GM18907 (cell line): ENCODE measurements at regions not wholly inside any gene's neighbourhood (a gene's known extent, or its start where the extent isn't known, plus 50 kb on each side); places are given as distances from the start of the nearest gene placed in this dataset.
"Not testable (repeated sequence)": the region's sequence is repeated elsewhere in the genome, so short reads cannot be mapped to it uniquely, and the experiment has no call there.

Experiments
- ATAC-seq: cut with Tn5 transposase; IDR thresholded peaks from one replicate; pipeline ENCODE4 v1.9.1; 2021; ENCODE audit warnings: mild to moderate bottlenecking, moderate library complexity; ENCODE audit not compliant: unreplicated experiment

- no peak for ATAC-seq
Observed at GRCh38 chr9:29422438-29422837, 1849.2 kb upstream of the C9orf72 start.

- no peak for ATAC-seq
Observed at GRCh38 chr9:29432191-29432590, 1858.9 kb upstream of the C9orf72 start.

- not testable (repeated sequence) for ATAC-seq
Observed at GRCh38 chr9:29432656-29433055, 1859.4 kb upstream of the C9orf72 start.

DNA sequence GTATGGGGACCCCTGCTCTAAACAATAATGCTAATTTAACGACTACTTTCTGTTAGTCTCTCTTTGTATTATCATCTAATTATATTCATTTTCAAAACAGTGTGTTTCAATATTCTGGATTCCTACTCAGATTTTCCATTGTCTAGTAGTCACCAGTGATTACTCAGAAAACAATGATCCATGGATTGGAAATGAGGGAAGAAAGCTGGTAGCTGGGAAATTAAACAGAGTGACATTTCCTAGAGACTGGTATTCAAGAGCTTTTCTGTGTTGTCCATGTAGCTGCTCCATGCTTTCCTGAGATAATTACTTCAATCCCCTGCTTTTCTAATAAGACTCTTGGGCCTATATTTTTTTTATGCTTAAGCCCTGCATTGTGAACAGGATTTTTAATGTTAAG lies 1862.1 kb upstream of the C9orf72 start:
- no peak for ATAC-seq

DNA sequence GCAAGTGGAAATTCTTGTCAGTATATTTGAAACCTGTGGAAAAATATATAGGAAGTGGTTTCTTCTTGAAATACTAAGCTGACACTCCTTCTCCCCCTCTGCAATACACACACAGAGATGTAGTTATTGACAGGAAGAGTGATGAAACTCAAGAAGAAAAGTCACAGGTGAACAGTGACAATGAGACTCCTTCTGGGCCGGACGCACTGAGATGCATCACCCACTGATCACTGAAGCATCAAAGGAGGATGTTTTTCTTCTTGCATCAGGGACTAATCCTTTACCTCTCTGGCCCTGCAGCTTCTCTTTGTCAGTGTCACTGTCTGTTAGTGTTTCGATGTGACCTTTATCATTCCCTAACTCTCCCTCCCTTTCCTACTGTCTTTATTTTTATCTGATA lies 1864.2 kb upstream of the C9orf72 start:
- ATAC-seq = no peak

GRCh38 chr9:29439961-29440360 lies 1866.7 kb upstream of the C9orf72 start:
- ATAC-seq = no peak

- no peak for ATAC-seq
Observed at GRCh38 chr9:29440449-29440848, 1867.2 kb upstream of the C9orf72 start.

DNA sequence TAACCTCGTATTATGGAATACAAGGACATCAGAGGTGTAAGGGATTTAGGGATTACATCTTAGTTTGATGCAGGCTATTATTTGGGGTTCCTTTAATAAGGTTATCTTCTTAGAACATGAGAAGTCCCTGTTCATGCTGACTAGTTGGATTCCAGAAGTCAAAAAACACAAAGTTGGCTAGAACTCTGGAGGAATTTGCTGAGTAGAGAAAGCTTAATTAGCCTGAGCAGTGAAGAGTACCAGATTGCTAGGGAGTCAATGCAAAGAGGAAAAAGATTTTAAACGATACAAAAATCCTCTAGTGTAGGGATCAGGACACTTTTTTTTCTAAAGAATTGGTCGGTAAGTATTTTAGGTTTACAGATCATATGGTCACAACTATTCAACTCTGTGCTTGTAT lies 1872.5 kb upstream of the C9orf72 start:
- ATAC-seq = no peak

GRCh38 chr9:29449306-29449705 lies 1876.0 kb upstream of the C9orf72 start:
- no peak for ATAC-seq

DNA sequence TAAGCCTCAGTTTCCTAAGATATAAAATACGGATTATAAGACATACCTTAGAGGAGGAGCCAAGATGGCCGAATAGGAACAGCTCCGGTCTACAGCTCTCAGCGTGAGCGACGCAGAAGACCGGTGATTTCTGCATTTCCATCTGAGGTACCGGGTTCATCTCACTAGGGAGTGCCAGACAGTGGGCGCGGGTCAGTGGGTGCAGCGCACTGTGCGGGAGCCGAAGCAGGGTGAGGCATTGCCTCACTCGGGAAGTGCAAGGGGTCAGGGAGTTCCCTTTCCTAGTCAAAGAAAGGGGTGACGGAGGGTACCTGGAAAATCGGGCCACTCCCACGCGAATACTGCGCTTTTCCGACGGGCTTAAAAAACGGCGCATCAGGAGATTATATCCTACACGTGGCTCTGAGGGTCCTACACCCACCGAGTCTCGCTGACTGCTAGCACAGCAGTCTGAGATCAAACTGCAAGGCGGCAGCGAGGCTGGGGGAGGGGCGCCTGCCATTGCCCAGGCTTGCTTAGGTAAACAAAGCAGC lies 1877.1 kb upstream of the C9orf72 start:
- not testable (repeated sequence) for ATAC-seq

- ATAC-seq = no peak
Observed at GRCh38 chr9:29456940-29457339, 1883.7 kb upstream of the C9orf72 start.

DNA sequence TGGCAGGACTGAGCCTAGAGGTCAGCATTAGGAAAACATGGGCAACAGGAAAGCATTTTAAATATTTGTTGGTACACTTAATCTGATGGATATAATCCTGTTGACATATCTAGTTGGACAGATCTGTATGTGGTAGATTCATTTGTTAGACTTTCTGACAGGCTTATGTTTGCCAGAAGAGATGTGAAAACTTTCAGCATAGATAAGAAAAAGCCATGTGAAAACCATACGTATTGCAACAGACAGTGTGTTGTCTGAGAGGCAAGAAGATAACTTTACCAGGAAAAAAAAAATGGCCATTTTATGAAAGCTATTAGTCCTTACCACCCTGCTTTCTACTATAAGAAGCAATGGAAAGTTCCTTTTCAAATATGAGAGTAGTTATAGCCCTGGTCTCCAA lies 1902.2 kb upstream of the C9orf72 start:
- no peak for ATAC-seq

GRCh38 chr9:29511680-29512079 lies 1938.4 kb upstream of the C9orf72 start:
- no peak for ATAC-seq

DNA sequence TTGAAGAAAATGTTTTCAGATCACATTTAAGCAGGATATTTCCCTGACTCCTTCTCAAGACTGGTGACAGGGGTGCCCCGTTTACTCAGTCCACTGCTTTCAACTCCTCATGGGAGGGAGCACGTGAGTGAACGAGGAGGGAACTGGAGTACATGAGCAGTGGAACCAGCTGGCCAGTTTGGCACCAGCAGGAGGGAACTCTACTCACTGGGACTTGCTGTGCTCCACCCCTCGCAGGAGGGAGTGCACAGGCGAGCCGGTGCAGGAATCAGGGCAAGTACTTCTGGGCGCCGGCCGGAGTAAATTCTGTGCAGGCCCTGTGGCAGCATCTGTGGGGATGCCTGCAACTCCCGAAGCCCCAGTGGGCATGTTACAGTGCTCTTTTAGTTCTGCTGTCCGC lies 1941.1 kb upstream of the C9orf72 start:
- ATAC-seq = no peak

- no peak for ATAC-seq
Observed at GRCh38 chr9:29514862-29515261, 1941.6 kb upstream of the C9orf72 start.

- no peak for ATAC-seq
Observed at GRCh38 chr9:29548436-29548835, 1975.2 kb upstream of the C9orf72 start.

DNA sequence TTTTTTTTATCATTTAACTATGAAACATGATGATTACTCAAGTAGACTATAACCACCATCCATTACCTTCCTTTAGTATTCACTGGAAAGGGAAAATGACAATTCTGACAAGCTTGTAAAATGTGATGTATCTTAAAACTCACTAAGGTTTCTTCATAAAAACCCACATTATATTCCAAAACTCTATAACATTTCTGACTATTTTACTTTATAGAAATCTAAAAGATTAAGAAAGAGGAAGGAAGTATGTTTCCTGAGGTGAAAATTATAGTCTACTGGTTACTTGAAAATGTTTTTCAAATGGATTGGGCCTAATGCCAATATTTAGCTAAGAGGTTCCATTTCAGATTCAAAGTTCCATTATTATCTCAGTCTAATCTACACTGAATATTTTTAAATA lies 1982.2 kb upstream of the C9orf72 start:
- no peak for ATAC-seq

- ATAC-seq = no peak
Observed at GRCh38 chr9:29556317-29556716, 1983.0 kb upstream of the C9orf72 start.

GRCh38 chr9:29556746-29557145 lies 1983.5 kb upstream of the C9orf72 start:
- no peak for ATAC-seq

DNA sequence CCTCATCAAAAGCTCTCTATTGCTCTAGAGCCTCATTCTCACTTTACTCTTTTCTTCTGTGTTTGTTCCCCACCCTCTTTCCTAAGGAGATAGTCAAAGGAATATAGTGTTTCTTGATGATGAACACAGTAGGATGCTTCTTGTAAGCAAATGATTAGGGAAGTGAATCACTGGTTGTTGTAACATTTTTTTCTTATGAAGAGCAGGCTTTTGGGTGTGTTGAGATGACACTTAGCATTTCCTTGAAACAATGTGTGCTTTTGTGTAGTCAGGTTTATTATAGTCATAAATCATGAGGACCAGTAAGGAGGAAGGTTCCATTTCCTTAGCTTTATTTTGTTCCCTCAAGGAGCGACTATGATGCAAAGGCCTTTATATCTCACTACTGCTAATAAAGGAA lies 1991.3 kb upstream of the C9orf72 start:
- ATAC-seq = no peak

- ATAC-seq = no peak
Observed at GRCh38 chr9:29575219-29575618, 2001.9 kb upstream of the C9orf72 start.

GRCh38 chr9:29588361-29588760 lies 2015.1 kb upstream of the C9orf72 start:
- no peak for ATAC-seq

- no peak for ATAC-seq
Observed at GRCh38 chr9:29609282-29609681, 2036.0 kb upstream of the C9orf72 start.

GRCh38 chr9:29613773-29614172 lies 2040.5 kb upstream of the C9orf72 start:
- ATAC-seq = no peak
